Astrocyte of the cerebellum (primary cell): ENCODE measurements at regions not wholly inside any gene's neighbourhood (a gene's known extent, or its start where the extent isn't known, plus 50 kb on each side); places are given as distances from the start of the nearest gene placed in this dataset.
"Not testable (repeated sequence)": the region's sequence is repeated elsewhere in the genome, so short reads cannot be mapped to it uniquely, and the experiment has no call there.

Source experiments
- DNase-seq: peaks from one replicate; pipeline ENCODE4 v3.0.0-alpha.2; 2011; ENCODE audit warnings: low read depth
- H3K4me3 ChIP-seq: 2 replicates; pipeline ENCODE4 v1.5.1; 2011; ENCODE audit warnings: mild to moderate bottlenecking, low read depth, low read length, moderate library complexity
- in situ Hi-C: cut with HindIII; loops from 2 replicates; pipeline ENCODE4 v1.10.0; 2017; ENCODE audit warnings: low sequenced_read_pairs
- TF ChIP-seq, protein P1 (sequence below): IDR thresholded peaks from 2 replicates; pipeline ENCODE4 v1.5.1; 2012; ENCODE audit warnings: low read length, low read depth, moderate library complexity, mild to moderate bottlenecking; ENCODE audit errors: missing control alignments

DNA sequence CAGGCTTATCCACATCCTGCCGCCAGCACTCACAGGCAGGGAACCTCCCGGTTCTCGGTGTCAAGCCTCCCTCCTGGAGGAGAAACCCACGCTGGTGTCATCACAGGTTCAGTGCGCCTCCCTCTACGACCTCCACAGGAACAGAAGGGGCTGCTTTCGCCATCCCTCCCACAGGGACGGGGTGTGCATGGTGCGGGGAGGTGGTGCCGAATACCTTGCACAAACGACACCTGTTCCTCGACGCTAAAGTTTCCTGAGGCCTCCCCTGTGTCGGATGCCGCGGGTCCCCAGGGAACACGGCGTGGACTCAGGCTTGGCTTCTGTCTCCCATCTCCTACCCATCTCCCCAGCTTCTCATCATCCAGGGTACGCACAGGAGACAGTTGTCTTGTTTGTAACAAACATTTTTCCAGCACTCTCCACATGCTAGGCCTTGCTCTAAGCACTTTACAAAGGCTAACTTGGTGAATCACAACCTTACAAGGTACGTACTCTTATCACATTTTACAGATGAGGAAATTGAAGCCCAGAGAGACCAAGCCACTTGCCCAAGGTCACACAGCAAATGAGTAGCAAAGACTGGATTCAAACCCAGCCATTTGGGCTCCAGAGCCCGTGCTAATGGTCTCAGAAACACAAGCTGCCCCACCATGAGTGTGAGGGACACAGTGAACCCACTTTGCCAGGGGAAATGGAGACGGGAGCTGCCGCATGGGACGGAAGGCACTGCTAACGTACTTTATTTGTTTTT, 271.6 kb downstream of the C16orf95 start:
- in situ Hi-C loops = loop anchor here (25.0 kb wide), 1 partner anchor 483 kb away; the partner anchor contains the start of genes FOXC2 and MTHFSD
- DNase-seq = no peak
- H3K4me3 ChIP-seq = no peak overlapping the region
- TF ChIP-seq, protein P1, sequence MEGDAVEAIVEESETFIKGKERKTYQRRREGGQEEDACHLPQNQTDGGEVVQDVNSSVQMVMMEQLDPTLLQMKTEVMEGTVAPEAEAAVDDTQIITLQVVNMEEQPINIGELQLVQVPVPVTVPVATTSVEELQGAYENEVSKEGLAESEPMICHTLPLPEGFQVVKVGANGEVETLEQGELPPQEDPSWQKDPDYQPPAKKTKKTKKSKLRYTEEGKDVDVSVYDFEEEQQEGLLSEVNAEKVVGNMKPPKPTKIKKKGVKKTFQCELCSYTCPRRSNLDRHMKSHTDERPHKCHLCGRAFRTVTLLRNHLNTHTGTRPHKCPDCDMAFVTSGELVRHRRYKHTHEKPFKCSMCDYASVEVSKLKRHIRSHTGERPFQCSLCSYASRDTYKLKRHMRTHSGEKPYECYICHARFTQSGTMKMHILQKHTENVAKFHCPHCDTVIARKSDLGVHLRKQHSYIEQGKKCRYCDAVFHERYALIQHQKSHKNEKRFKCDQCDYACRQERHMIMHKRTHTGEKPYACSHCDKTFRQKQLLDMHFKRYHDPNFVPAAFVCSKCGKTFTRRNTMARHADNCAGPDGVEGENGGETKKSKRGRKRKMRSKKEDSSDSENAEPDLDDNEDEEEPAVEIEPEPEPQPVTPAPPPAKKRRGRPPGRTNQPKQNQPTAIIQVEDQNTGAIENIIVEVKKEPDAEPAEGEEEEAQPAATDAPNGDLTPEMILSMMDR = no peak

DNA sequence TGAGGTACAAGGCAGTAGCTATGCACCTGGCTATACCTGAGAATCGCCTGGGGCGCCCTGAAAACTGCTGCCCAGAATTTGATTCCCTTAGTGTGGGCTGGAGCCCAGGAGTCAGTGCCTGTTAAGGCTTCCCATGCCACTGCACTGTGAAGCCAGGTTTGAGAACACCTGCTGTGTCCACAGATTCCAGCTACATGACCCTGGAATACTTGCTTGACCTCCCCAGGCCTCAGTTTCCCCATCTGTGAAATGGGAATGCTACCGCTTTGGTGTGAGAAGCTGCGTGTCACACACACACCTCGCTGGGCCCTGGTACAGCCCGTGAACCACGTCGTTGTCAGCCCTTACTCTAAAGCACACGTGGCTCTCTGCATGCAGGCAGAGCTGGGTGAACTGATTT, 271.0 kb downstream of the C16orf95 start:
- TF ChIP-seq, protein P1 = no peak
- in situ Hi-C loops = loop anchor here (25.0 kb wide), 1 partner anchor 484 kb away; the partner anchor contains the start of genes FOXC2 and MTHFSD
- no peak for DNase-seq
- no peak overlapping the region for H3K4me3 ChIP-seq

- no peak for DNase-seq
- no peak overlapping the region for H3K4me3 ChIP-seq
- in situ Hi-C loops = loop anchor here (25.0 kb wide), 1 partner anchor 485 kb away; the partner anchor contains the start of genes FOXC2 and MTHFSD
- TF ChIP-seq, protein P1 = no peak
These were observed 269.8 kb downstream of the C16orf95 start for GRCh38 chr16:87047221-87048037.

GRCh38 chr16:87048038-87048729, 269.0 kb downstream of the C16orf95 start:
- H3K4me3 ChIP-seq = no peak overlapping the region
- in situ Hi-C loops = loop anchor here (25.0 kb wide), 1 partner anchor 486 kb away; the partner anchor contains the start of genes FOXC2 and MTHFSD
- TF ChIP-seq, protein P1 = no peak
- no peak for DNase-seq

DNA sequence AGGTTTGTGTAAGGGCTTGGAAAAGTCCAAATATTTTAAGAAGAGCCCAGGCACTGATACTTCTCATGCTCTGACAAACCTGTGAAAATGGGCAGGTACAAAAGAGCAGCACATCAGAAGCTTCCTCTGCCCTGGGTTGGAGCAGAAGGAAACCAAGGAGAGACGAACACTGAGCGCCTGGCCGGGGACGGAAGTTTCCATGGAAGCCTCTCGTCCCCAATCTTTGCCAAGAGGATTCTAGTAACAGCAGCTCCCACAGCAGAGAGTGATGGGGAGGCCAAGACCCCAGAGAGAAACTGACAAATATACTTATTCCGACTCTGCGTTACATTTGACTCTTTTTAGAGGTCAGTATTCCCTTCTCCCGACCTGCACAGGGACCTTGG, 268.5 kb downstream of the C16orf95 start:
- TF ChIP-seq, protein P1 = no peak
- in situ Hi-C loops = loop anchor here (25.0 kb wide), 1 partner anchor 486 kb away; the partner anchor contains the start of genes FOXC2 and MTHFSD
- DNase-seq = no peak
- H3K4me3 ChIP-seq = no peak overlapping the region

- not testable (repeated sequence) for H3K4me3 ChIP-seq, DNase-seq
- in situ Hi-C loops = loop anchor here (25.0 kb wide), 1 partner anchor 487 kb away; the partner anchor contains the start of genes FOXC2 and MTHFSD
These were observed 268.0 kb downstream of the C16orf95 start for GRCh38 chr16:87049216-87049615.
